ENCODE measurements at regions not wholly inside any gene's neighbourhood (a gene's known extent, or its start where the extent isn't known, plus 50 kb on each side); places are given as distances from the start of the nearest gene placed in this dataset.

DNA sequence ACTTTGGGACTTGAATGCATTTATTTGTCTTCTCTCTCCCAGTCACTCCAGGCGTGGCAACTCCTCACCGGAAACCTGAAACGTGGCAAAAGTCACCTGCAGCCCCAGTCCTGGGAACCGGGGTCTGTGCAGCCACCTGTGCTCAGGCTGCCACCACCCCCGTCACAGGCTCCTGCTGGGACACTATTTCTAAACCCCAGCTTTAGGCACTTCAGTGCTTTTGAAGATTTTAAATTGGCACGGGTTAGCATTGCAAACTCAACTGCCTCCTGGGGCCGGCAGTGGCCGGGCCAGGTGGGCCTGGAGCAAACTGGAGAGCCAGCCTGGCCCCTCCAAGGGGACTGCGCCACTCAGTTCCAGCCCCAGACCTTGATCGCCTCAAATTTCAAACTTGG, 146.7 kb upstream of the IQSEC1 start:
- Histone ChIP-seq H2AFZ (no peak overlapping the region), H3K27ac (ENCODE audit: low read depth) (no peak overlapping the region), H3K27me3 (ENCODE audit: insufficient read depth) (no peaks in the 10 kb centered on the region), H3K9me2 (ENCODE audit: insufficient read depth) (no peaks in the 10 kb centered on the region), H3K4me1 (ENCODE audit: insufficient read depth) (no peaks in the 10 kb centered on the region), H3F3A (replicated peaks; ENCODE audit: low read depth) (no peaks in the 10 kb centered on the region), H3K79me2 (replicated peaks; ENCODE audit: insufficient read depth) (no peaks in the 10 kb centered on the region), H3K4me2 (no peak overlapping the region), H3K4me3 (no peak overlapping the region), H3K36me3 (ENCODE audit: insufficient read depth) (no peaks in the 10 kb centered on the region), H4K20me1 (replicated peaks; ENCODE audit: insufficient read depth) (no peaks in the 10 kb centered on the region)
- H3K9me3 Mint-ChIP-seq = no peaks in the 10 kb centered on the region
- TF ChIP-seq, protein P1, sequence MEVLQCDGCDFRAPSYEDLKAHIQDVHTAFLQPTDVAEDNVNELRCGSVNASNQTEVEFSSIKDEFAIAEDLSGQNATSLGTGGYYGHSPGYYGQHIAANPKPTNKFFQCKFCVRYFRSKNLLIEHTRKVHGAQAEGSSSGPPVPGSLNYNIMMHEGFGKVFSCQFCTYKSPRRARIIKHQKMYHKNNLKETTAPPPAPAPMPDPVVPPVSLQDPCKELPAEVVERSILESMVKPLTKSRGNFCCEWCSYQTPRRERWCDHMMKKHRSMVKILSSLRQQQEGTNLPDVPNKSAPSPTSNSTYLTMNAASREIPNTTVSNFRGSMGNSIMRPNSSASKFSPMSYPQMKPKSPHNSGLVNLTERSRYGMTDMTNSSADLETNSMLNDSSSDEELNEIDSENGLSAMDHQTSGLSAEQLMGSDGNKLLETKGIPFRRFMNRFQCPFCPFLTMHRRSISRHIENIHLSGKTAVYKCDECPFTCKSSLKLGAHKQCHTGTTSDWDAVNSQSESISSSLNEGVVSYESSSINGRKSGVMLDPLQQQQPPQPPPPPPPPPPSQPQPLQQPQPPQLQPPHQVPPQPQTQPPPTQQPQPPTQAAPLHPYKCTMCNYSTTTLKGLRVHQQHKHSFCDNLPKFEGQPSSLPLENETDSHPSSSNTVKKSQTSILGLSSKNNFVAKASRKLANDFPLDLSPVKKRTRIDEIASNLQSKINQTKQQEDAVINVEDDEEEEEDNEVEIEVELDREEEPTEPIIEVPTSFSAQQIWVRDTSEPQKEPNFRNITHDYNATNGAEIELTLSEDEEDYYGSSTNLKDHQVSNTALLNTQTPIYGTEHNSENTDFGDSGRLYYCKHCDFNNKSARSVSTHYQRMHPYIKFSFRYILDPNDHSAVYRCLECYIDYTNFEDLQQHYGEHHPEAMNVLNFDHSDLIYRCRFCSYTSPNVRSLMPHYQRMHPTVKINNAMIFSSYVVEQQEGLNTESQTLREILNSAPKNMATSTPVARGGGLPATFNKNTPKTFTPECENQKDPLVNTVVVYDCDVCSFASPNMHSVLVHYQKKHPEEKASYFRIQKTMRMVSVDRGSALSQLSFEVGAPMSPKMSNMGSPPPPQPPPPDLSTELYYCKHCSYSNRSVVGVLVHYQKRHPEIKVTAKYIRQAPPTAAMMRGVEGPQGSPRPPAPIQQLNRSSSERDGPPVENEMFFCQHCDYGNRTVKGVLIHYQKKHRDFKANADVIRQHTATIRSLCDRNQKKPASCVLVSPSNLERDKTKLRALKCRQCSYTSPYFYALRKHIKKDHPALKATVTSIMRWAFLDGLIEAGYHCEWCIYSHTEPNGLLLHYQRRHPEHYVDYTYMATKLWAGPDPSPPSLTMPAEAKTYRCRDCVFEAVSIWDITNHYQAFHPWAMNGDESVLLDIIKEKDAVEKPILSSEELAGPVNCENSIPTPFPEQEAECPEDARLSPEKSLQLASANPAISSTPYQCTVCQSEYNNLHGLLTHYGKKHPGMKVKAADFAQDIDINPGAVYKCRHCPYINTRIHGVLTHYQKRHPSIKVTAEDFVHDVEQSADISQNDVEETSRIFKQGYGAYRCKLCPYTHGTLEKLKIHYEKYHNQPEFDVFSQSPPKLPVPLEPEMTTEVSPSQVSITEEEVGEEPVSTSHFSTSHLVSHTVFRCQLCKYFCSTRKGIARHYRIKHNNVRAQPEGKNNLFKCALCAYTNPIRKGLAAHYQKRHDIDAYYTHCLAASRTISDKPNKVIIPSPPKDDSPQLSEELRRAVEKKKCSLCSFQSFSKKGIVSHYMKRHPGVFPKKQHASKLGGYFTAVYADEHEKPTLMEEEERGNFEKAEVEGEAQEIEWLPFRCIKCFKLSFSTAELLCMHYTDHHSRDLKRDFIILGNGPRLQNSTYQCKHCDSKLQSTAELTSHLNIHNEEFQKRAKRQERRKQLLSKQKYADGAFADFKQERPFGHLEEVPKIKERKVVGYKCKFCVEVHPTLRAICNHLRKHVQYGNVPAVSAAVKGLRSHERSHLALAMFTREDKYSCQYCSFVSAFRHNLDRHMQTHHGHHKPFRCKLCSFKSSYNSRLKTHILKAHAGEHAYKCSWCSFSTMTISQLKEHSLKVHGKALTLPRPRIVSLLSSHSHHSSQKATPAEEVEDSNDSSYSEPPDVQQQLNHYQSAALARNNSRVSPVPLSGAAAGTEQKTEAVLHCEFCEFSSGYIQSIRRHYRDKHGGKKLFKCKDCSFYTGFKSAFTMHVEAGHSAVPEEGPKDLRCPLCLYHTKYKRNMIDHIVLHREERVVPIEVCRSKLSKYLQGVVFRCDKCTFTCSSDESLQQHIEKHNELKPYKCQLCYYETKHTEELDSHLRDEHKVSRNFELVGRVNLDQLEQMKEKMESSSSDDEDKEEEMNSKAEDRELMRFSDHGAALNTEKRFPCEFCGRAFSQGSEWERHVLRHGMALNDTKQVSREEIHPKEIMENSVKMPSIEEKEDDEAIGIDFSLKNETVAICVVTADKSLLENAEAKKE (CRISPR knock-in tag; IDR thresholded peaks at IDR 0.05) = no peak
- TF ChIP-seq CREB1 (CRISPR knock-in tag; IDR thresholded peaks at IDR 0.05; ENCODE audit: low read depth) = no peak
- TF ChIP-seq, protein P2, sequence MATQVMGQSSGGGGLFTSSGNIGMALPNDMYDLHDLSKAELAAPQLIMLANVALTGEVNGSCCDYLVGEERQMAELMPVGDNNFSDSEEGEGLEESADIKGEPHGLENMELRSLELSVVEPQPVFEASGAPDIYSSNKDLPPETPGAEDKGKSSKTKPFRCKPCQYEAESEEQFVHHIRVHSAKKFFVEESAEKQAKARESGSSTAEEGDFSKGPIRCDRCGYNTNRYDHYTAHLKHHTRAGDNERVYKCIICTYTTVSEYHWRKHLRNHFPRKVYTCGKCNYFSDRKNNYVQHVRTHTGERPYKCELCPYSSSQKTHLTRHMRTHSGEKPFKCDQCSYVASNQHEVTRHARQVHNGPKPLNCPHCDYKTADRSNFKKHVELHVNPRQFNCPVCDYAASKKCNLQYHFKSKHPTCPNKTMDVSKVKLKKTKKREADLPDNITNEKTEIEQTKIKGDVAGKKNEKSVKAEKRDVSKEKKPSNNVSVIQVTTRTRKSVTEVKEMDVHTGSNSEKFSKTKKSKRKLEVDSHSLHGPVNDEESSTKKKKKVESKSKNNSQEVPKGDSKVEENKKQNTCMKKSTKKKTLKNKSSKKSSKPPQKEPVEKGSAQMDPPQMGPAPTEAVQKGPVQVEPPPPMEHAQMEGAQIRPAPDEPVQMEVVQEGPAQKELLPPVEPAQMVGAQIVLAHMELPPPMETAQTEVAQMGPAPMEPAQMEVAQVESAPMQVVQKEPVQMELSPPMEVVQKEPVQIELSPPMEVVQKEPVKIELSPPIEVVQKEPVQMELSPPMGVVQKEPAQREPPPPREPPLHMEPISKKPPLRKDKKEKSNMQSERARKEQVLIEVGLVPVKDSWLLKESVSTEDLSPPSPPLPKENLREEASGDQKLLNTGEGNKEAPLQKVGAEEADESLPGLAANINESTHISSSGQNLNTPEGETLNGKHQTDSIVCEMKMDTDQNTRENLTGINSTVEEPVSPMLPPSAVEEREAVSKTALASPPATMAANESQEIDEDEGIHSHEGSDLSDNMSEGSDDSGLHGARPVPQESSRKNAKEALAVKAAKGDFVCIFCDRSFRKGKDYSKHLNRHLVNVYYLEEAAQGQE (IDR thresholded peaks at IDR 0.05; ENCODE audit: unreplicated experiment) = no peak
- no peak for TF ChIP-seq ZNF114 (CRISPR knock-in tag; IDR thresholded peaks at IDR 0.05)
- TF ChIP-seq ZNF331 (CRISPR knock-in tag; IDR thresholded peaks at IDR 0.05; ENCODE audit: low read depth) = no peak
- TF ChIP-seq, protein P3, sequence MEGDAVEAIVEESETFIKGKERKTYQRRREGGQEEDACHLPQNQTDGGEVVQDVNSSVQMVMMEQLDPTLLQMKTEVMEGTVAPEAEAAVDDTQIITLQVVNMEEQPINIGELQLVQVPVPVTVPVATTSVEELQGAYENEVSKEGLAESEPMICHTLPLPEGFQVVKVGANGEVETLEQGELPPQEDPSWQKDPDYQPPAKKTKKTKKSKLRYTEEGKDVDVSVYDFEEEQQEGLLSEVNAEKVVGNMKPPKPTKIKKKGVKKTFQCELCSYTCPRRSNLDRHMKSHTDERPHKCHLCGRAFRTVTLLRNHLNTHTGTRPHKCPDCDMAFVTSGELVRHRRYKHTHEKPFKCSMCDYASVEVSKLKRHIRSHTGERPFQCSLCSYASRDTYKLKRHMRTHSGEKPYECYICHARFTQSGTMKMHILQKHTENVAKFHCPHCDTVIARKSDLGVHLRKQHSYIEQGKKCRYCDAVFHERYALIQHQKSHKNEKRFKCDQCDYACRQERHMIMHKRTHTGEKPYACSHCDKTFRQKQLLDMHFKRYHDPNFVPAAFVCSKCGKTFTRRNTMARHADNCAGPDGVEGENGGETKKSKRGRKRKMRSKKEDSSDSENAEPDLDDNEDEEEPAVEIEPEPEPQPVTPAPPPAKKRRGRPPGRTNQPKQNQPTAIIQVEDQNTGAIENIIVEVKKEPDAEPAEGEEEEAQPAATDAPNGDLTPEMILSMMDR (conservative IDR thresholded peaks at IDR 0.05; ENCODE audit: low read depth in 2 of 2) = no peak
- TF ChIP-seq EZH2phosphoT487 (IDR thresholded peaks at IDR 0.05; ENCODE audit: unreplicated experiment) = no peak
- TF ChIP-seq, protein P4, sequence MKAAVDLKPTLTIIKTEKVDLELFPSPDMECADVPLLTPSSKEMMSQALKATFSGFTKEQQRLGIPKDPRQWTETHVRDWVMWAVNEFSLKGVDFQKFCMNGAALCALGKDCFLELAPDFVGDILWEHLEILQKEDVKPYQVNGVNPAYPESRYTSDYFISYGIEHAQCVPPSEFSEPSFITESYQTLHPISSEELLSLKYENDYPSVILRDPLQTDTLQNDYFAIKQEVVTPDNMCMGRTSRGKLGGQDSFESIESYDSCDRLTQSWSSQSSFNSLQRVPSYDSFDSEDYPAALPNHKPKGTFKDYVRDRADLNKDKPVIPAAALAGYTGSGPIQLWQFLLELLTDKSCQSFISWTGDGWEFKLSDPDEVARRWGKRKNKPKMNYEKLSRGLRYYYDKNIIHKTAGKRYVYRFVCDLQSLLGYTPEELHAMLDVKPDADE (IDR thresholded peaks at IDR 0.05) = no peak
- TF ChIP-seq NANOG (IDR thresholded peaks at IDR 0.05; ENCODE audit: borderline replicate concordance) = no peak
- no peak for TF ChIP-seq POLR2AphosphoS5 (IDR thresholded peaks at IDR 0.05; ENCODE audit: low read depth)
- TF ChIP-seq STAT1 (IDR thresholded peaks at IDR 0.05; ENCODE audit: unreplicated experiment) = no peak
- TF ChIP-seq EZH2 (IDR thresholded peaks at IDR 0.05; ENCODE audit: low read depth, unreplicated experiment) = no peak
- peaks cover 4% of the 10 kb centered on the region for H3K27me3 Mint-ChIP-seq (ENCODE audit: insufficient read depth, low read depth, poor library complexity)
- peaks cover 17% of the 10 kb centered on the region for H3K4me1 Mint-ChIP-seq
- no peak overlapping the region for H3K4me3 Mint-ChIP-seq
- H3K36me3 Mint-ChIP-seq (ENCODE audit: low read depth) = no peaks in the 10 kb centered on the region
- ATAC-seq (no peak), DNase-seq (ENCODE audit: low spot score) (no peak)
- H3K27ac Mint-ChIP-seq = no peak overlapping the region
